Activated T-cell treated with anti-CD3 and anti-CD28 coated beads, Interleukin-2, amount 50 U/mL, for 48 hours (primary cell): ENCODE measurements at regions not wholly inside any gene's neighbourhood (a gene's known extent, or its start where the extent isn't known, plus 50 kb on each side); places are given as distances from the start of the nearest gene placed in this dataset.

Source experiments
- DNase-seq, 2 experiments: peaks; one replicate each; pipeline ENCODE4 v3.0.0-alpha.2; 2020

GRCh38 chr2:177090967-177091366 is 121.6 kb upstream of the HNRNPA3 start:
- DNase-seq: no peak

- no peak for DNase-seq
Measured at GRCh38 chr2:177093371-177093770, 119.2 kb upstream of the HNRNPA3 start.

- DNase-seq: no peak
Measured at GRCh38 chr2:177098001-177098613, 114.5 kb upstream of the HNRNPA3 start.

- no peak for DNase-seq
Measured at GRCh38 chr2:177101930-177102329, 110.7 kb upstream of the HNRNPA3 start.

GRCh38 chr2:177106212-177106611 is 106.4 kb upstream of the HNRNPA3 start:
- no peak for DNase-seq

- DNase-seq: no peak
Measured at GRCh38 chr2:177108890-177109289, 103.7 kb upstream of the HNRNPA3 start.

GRCh38 chr2:177114712-177115111 is 97.9 kb upstream of the HNRNPA3 start:
- no peak for DNase-seq

- no peak for DNase-seq
Measured at GRCh38 chr2:177117755-177118154, 94.8 kb upstream of the HNRNPA3 start.

- DNase-seq: no peak
Measured at GRCh38 chr2:177118636-177119035, 94.0 kb upstream of the HNRNPA3 start.

GRCh38 chr2:177119099-177119498 is 93.5 kb upstream of the HNRNPA3 start:
- no peak for DNase-seq

GRCh38 chr2:177123048-177123447 is 89.5 kb upstream of the HNRNPA3 start:
- DNase-seq: no peak

- DNase-seq: no peak
Measured at GRCh38 chr2:177124371-177124770, 88.2 kb upstream of the HNRNPA3 start.

GRCh38 chr2:177127821-177128220 is 84.8 kb upstream of the HNRNPA3 start:
- no peak for DNase-seq

GRCh38 chr2:177129610-177130009 is 83.0 kb upstream of the HNRNPA3 start:
- no peak for DNase-seq

GRCh38 chr2:177131858-177132257 is 80.7 kb upstream of the HNRNPA3 start:
- DNase-seq: no peak

- DNase-seq: no peak
Measured at GRCh38 chr2:177138823-177139222, 73.8 kb upstream of the HNRNPA3 start.

GRCh38 chr2:177141866-177142265 is 70.7 kb upstream of the HNRNPA3 start:
- DNase-seq: no peak

- DNase-seq: no peak
Measured at GRCh38 chr2:177143444-177143843, 69.2 kb upstream of the HNRNPA3 start.

- DNase-seq: no peak
Measured at GRCh38 chr2:177147093-177147694, 65.4 kb upstream of the HNRNPA3 start.

GRCh38 chr2:177147834-177148445 is 64.7 kb upstream of the HNRNPA3 start:
- DNase-seq: no peak

- DNase-seq: peak; percentile 85 to 87
Measured at GRCh38 chr2:177148477-177149154, 64.0 kb upstream of the HNRNPA3 start.

- DNase-seq: no peak
Measured at GRCh38 chr2:177149155-177149503, 63.5 kb upstream of the HNRNPA3 start.

GRCh38 chr2:177153805-177154204 is 58.8 kb upstream of the HNRNPA3 start:
- DNase-seq: no peak

- DNase-seq: no peak
Measured at GRCh38 chr2:177154809-177155208, 57.8 kb upstream of the HNRNPA3 start.
